SW 1271 (cell line): ENCODE measurements at regions not wholly inside any gene's neighbourhood (a gene's known extent, or its start where the extent isn't known, plus 50 kb on each side); places are given as distances from the start of the nearest gene placed in this dataset.

Experiments used
- DNase-seq, 2 experiments: peaks; one replicate each; lab custom pipeline; 2025; lab: John Stamatoyannopoulos, UW

- DNase-seq: no peak
Observed at GRCh38 chr12:105843986-105844760, 294.6 kb downstream of the NUAK1 start.

DNA sequence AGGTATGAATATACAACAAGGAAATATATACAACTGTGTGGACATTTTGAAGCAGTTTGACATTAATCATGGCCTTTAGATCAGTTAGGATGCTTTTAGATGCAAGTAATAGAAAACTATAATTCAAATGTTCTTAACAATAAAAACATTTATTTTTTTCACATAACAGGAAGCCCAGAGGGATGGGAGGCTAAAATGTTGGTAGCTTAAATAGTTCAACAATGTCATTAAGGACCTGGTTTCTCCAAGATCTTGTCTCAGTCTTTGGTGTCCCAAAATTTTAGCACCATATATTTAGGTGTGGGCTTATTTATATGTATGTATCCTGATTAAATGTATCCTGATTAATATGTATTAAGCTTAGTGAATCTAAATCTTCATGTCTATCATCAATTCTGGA is 292.4 kb downstream of the NUAK1 start:
- no peak for DNase-seq

DNA sequence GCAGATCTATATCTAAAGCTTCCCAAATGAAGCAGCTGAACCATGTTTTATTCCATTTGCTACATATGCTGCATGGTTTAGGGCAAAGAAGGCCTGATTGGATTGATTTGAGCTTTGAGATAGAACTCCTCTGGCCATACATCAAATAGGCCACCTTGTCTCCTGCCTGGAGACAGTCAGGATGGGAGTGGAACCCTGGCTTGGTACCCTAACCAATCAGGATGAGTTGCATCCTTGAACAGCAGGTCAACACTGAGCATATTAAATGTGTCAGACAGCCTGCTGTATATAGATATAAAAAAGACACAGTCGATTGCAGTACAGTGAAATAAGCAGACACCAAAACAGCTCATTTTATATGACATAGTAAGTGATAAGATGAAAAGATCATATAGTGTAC is 291.7 kb downstream of the NUAK1 start:
- DNase-seq: no peak

DNA sequence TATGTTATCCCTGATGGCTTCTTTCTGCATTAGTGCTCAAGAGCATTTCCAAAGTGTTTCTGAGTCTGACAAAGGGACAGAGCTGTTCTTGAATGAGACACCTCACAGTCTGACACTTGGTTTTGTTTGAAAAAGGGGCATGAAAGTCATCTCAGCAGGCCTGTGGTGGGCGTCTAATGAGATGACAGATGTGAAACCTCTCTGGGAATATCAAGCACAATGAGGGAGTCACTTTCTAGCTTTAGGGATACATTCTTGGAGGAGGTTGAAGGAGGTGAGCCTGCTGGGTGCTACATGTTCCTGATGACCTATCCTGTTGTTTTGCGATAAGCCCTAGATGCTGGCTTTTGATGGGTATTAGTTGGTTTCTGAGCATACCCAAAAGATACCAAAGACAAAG is 290.5 kb downstream of the NUAK1 start:
- DNase-seq: no peak

DNA sequence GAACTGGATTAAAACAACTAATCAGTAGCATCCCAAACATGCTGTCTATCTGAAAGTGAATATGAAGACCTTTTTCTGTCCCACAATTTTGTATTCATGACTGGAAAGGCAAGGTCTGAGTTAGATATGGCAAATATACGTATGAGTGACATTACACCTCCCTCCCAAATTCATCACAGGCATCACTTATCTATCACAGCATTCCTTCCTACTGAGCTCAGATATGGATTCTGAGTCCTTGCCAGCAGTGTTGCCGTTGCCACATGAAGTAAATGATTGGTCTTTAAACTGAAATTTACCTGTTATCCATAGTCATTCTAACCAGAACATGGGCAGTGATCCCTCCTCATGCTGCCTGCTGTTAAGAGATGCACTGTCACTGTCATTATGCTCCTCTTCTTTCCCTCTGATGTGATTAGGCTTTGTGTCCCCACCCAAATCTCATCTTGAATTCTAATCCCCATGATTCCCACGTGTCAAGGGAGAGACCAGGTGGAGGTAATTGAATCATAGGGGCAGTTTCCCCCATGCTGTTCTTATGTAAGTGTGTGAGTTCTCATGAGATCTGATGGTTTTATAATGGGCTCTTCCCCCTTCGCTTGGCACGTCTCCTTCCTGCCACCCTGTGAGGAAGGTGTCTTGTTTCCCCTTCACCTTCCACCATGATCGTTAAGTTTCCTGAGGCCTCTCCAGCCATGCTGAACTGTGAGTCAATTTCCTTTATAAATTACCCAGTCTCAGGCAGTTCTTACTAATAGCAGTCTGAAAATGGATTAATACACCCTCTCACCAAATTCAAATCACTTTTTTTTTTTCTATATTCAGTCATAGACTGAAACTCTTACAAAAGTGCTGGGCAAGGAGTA is 288.4 kb downstream of the NUAK1 start:
- DNase-seq: no peak

- no peak for DNase-seq
Observed at GRCh38 chr12:105852496-105852895, 286.3 kb downstream of the NUAK1 start.

DNA sequence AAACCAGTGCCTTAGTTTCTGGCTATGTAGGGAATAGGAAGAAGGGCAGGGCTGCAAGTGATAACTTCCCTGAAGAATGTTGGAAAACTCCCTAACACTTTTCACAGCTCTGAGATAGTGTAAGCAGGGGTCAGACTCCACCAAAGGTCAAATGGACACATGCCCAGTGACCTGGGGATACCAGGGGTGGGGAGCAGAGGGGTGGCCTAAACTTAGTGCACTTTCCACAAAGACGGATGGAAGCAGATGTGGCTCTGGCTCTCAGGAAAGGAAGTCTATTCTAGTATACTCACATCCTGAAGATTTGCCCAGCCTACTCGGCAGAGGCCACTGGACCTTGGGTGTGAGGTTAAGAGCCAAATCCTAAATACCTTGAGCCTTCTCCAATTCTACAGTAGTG is 285.8 kb downstream of the NUAK1 start:
- no peak for DNase-seq

DNA sequence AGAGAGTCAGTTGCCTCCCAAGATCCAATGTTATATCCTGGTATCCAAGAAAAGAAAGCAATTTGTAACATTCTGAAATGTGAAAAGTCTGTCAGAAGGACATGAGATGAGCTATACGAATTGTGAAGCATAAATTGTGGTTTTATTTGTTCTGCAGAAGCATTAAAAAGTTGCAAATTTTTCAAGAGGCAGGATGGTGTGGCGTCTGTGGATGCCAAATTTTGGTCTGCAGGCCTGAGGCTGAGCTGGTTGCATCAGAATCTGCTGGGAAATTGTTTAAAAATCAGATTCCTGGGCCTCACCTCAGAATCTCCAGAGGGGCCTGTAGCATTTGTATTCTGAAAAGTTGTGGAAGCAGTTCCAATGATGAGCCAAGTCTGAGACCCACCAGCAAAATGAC is 284.7 kb downstream of the NUAK1 start:
- DNase-seq: no peak

DNA sequence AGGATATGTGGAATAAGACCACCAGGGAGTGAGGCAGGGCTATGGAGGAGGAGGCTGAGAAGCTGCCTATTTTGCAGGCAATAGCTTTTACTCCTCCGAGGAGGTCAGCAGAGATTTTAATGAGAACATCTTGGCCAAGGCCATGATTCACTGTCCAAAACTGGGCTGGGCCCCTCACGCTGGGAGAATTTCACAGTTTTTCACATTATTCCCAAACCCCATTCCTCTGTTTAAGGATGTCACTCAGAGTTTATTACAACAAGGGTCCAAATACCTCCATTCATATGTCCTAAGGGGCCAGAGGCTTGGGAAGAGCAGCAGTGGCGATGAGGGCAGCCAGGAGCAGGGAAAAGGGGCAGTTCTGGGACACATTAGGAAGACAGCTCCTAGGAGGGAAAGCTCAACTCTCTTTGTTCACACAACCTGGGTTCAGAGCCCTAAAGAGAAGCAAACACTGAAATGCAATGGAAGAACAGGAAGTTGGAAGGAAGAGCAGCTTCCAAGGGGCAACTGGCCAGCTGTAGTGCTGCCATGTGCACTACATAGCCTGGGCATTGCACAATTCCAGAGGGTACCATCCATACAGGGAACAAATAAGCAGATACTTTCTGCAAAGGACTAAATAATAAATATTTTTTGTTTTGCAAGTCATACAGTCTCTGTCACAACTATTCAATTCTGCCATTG is 283.2 kb downstream of the NUAK1 start:
- DNase-seq: no peak

DNA sequence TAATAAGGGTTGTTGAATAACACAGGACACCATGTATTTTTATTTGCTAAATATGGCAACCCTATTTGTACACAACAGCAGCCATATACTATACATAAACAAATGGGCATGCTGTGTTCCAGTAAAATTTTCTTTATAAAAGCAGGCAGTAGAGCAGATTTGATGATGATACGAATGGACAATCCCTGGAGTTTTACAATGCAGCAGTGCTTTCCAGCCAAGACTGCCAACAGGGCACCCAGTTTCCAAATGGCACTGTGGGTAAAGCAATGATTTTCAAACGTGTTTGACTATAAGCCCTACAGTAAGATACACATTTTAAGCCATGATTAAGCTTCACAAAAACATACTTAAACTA is 282.7 kb downstream of the NUAK1 start:
- no peak for DNase-seq

DNA sequence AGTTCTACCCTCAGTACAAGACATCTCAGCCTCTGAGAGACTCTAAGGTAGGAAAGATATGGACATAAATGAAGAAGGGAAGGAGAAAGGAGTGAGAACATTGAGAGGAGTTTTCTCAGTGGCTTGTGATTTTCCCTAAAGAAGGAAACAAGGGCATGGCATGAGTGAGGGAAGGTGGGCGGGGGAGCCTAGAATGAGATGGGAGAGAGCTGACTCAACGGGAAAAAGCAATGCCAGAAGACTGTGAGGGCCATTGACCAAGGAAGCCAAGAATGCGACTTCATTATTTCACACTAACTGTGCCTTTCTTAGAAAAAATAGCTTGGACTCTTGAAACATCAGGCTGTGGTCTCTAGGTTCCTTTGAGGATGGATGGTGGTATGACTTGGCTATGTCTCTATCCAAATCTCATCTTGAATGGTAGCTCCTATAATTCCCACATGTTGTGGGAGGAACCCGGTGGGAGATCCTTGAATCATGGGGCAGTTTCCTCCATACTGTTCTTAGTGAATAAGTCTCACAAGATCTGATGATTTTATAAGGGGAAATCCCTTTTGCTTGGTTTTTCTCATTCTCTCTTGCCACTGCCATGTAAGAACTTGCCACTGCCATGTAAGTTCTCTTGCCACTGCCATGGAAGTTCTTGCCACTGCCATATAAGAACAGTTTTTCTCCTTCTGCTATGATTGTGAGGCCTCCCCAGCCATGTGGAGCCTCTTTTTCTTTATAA is 279.6 kb downstream of the NUAK1 start:
- DNase-seq: no peak

- DNase-seq: no peak
Observed at GRCh38 chr12:105860561-105861207, 278.1 kb downstream of the NUAK1 start.

DNA sequence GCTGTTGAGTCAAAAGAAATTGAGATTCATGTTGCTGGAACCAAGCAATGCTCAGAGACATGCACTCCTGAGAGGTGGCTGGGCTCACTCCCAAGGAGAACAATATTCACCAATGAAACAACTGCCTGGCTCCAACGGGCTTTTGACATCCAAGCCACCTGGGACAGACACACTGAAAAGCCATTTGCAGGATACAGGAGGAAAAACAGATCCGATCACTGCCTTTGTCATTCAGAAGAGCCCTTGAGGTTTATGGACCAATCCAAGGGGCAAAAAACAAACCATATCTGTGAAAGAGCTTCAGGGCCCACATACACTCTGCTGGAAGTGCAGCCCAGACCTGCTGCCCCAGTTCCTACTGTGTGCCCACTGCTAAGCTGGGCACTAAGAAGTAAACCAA is 277.5 kb downstream of the NUAK1 start:
- no peak for DNase-seq

- no peak for DNase-seq
Observed at GRCh38 chr12:105862163-105862821, 276.5 kb downstream of the NUAK1 start.

- no peak for DNase-seq
Observed at GRCh38 chr12:105864316-105864715, 274.4 kb downstream of the NUAK1 start.

GRCh38 chr12:105864901-105865300 is 273.9 kb downstream of the NUAK1 start:
- no peak for DNase-seq

DNA sequence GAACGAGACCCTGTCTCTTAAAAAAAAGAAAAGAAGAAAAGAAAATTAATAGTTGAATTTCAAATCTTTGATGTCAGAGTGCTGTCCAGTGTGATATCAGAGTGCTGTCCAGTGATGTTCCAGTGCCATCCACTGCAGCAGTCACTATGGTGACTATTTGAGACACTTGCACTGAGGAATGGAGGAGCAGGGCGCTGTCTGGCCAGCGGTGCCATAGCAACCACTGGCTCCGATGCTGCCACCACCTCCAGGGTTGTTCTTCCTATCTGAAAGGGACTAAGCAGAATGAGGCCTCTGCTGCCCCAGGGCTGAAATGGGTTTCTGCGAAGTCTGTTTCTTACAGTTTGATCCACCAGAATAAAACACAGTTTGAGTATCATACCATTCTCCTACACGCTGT is 272.9 kb downstream of the NUAK1 start:
- DNase-seq: no peak

GRCh38 chr12:105874121-105874520 is 264.6 kb downstream of the NUAK1 start:
- DNase-seq: no peak

GRCh38 chr12:105876396-105876927 is 262.3 kb downstream of the NUAK1 start:
- DNase-seq: no peak

GRCh38 chr12:105878964-105879363 is 259.8 kb downstream of the NUAK1 start:
- no peak for DNase-seq
